NCI-H524 treated with DMSO at 0.1 percent for 48 hours (cell line): ENCODE measurements at regions not wholly inside any gene's neighbourhood (a gene's known extent, or its start where the extent isn't known, plus 50 kb on each side); places are given as distances from the start of the nearest gene placed in this dataset.

Experiments used
- DNase-seq: peaks from one replicate; lab custom pipeline; 2025; lab: John Stamatoyannopoulos, UW

GRCh38 chr5:116650964-116651363 is 76.3 kb upstream of the SEMA6A start:
- DNase-seq: no peak

- DNase-seq: no peak
Measured at GRCh38 chr5:116650544-116650943, 75.9 kb upstream of the SEMA6A start.

- DNase-seq: no peak
Measured at GRCh38 chr5:116646611-116647289, 72.1 kb upstream of the SEMA6A start.

- DNase-seq: no peak
Measured at GRCh38 chr5:116645627-116646026, 71.0 kb upstream of the SEMA6A start.

- DNase-seq: no peak
Measured at GRCh38 chr5:116640236-116640635, 65.6 kb upstream of the SEMA6A start.

- no peak for DNase-seq
Measured at GRCh38 chr5:116637149-116637740, 62.6 kb upstream of the SEMA6A start.

GRCh38 chr5:116632890-116633289 is 58.3 kb upstream of the SEMA6A start:
- DNase-seq: no peak

GRCh38 chr5:116631147-116631546 is 56.5 kb upstream of the SEMA6A start:
- DNase-seq: no peak

GRCh38 chr5:116629168-116629567 is 54.5 kb upstream of the SEMA6A start:
- no peak for DNase-seq

- DNase-seq: no peak
Measured at GRCh38 chr5:116626945-116627679, 52.5 kb upstream of the SEMA6A start.

- DNase-seq: no peak
Measured at GRCh38 chr5:116626272-116626723, 51.7 kb upstream of the SEMA6A start.
